ENCODE measurements at regions not wholly inside any gene's neighbourhood (a gene's known extent, or its start where the extent isn't known, plus 50 kb on each side); places are given as distances from the start of the nearest gene placed in this dataset.
"Not testable (repeated sequence)": the region's sequence is repeated elsewhere in the genome, so short reads cannot be mapped to it uniquely, and the experiment has no call there.

GRCh38 chr10:20370977-20371533, 526.1 kb downstream of the NEBL start:
- not testable (repeated sequence) for TF ChIP-seq CTCF, POLR2AphosphoS5, POLR2A, EP300 (IDR thresholded peaks at IDR 0.05)

Data from gastroesophageal sphincter (tissue), 3 donors.